ENCODE measurements at regions not wholly inside any gene's neighbourhood (a gene's known extent, or its start where the extent isn't known, plus 50 kb on each side); places are given as distances from the start of the nearest gene placed in this dataset.
A peak's percentile ranks its signal among the peaks of the same experiment; 100 is the strongest.

DNA sequence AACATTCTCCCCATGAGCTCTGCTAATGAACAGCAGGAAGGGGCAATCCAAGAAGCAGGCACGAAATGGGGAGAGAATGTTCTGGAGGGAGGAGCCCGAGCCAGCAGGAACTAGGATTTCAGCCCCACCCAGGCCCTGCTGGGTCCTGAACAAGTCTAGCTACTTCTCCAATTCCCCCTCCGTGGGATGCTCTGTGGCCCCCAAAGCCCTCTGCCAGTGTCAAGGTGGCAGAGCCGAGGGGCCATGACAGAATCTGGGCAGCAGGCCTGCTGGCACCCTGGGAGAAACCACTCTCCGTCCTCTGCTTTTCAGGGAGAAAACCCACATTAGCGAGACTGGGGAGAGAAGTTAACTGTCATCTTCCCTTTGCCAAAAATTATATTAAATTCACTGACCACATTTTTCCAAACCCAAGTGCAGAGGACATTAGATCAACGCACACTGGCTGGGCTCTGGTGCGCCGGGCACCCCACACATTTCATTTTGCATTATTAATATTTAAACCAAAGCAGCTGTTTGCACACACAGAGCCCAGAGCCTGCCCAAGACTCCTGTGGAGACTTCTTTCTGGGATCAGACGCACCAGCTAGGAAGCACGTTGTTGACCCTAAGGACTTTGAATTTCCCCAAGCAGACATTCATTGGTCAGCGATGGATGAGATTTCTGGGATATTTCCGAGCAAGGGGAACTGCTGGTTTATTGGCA is 80.2 kb upstream of the PKDCC start:
- no peak for DNase-seq (ENCODE audit: low read depth, low spot score)

DNA sequence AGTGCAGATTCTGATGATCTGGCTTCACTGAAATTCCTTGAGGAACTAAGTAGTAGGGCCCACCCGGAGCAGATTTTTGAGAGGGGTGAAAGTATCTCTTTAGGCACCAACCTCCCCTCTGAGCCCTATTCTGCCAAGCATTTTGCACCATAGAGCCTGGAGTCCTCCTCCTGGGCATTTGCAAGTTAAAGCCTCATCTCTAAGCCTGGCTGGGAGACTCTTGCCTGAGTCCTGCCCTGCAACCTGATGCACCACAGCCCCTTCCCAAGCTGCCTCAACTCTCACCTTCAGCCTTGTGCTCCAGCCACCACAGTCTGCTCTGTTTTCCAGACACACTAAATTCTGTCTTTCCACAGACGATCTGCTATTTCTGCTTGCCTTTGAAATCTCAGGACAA is 79.6 kb upstream of the PKDCC start:
- DNase-seq (ENCODE audit: low read depth, low spot score) = no peak

DNA sequence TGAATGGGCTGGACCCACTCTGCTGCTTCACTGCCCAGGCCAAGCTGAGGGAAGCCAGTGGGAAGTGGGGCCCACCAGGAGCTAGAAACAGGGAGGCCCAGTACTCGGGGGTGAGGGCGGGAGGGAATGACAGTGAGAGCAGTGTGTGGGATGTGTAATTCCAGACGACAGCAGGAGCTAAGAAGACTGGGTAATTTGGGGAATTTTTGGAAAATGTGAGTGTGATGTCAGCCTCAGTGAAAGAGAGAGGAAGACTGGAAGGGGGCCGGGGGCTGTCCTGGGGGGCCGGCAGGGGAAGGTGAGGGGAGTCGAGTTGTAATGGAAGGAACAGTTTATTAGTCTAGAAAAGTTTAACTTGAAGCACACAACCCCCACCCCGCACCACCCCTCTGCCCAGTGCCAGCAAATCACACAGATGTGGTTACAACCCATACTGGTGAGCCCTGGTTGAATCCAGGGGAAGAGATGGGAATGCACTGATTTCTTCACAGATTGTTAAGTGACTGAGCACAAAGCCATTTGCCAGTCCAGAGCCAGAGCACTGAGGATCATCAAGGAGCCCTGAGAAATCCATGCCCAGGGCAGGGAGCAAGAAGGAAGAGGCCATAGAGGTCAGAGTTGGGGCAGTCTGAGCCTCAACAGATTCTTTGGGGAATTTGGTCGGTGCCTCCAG is 76.7 kb upstream of the PKDCC start:
- DNase-seq (ENCODE audit: low read depth, low spot score) = no peak

DNA sequence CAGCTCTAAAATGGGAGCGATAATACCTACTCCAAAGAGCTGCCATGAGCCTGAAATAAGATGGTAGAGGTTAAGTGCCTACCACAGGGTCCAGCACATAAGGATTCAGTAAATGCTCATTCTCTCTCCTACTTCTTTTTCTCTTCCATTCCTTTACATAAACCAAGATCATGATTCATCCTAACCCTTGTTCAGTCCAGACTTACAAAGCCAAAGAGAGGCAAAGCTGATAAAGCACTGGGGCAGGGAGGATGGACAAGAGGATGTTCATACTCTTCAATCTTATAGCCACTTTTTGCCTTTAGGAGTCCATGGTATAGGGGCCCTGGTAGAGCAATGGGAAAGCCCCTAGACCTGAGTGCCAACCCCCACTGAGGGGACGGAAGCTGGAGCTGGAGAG is 75.6 kb upstream of the PKDCC start:
- no peak for DNase-seq (ENCODE audit: low read depth, low spot score)

DNA sequence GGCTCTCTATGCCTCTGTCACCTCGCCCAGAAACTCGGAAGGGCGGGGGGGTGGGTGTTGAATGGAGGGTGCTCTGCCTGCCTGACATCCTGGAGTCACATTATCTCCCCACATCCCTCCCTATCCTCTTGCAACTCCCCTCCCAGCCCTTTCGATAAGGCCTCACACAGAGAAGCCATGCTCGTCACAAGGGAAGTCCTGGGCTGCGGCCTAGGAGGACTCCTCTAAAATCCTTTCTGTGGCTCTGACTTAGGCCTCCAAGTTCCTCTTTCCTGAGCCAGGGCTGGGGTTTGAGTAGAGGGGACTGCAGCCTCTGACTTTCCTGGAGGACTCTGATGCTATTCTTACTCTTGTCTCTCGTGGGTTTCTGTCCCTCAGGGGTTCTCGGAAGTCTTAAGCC is 75.0 kb upstream of the PKDCC start:
- DNase-seq (ENCODE audit: low read depth, low spot score) = no peak

DNA sequence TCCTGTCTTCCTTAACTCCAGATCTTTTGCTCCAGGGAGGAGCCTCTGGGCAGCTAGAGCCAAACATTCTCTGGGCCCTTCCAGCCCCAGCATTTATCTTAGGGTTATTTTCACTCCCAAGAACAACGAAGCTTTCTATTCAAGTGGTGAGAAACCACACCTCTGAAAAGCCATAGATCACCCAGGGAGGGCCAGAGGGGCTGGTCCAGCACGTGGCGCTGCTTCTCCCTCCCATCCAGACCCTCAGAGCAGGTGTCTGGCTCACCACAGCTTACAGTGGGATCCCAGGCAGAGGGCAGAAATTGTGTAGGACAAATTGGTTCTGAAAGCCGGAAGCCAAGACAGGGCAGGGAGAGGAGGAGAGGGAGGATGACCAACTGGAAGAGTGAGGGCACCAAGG is 74.0 kb upstream of the PKDCC start:
- DNase-seq (ENCODE audit: low read depth, low spot score) = no peak

DNA sequence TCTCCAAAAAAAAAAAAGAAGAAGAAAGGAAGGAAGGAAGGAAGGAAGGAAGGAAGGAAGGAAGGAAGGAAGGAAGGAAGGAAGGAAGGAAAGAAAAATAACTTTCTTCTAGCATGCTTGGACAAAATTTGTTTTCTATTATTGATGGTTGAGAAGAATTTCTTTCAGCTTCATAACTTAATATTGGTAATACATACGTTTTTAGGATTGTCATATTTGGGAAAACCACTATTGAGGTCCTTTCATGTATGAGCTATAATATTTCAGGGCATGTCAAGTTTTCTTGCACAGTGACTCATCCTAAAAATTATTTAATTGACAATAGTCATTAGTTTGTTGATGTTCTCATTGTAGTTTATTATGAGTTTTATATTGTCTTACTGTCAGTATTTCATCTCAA is 66.4 kb upstream of the PKDCC start:
- no peak for DNase-seq (ENCODE audit: low read depth, low spot score)

DNA sequence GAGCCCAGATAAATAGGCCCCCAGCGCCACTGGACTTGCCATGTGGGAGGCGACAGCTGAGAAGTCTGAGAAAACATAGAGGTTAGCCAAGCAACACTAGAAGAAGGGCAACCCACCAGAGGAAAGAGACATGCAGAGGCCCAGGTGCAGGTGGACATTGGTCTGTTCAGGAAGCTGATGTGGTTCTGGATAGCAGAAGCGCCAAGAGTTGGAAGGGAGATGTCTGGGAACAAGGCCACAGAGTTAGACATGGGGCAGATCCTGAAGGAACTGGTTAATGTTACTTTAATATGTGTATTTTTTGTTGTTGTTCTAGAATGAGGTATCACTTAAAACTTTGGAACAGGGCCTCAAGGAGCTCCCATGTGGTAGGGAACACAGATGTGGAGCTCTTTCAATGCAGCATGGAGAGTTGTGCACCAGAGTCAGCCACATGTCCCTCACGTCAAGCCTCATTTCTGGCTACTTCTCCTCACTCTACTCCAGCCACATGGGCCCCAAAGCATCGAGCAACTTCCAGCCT is 62.2 kb upstream of the PKDCC start:
- DNase-seq (ENCODE audit: low read depth, low spot score) = no peak

DNA sequence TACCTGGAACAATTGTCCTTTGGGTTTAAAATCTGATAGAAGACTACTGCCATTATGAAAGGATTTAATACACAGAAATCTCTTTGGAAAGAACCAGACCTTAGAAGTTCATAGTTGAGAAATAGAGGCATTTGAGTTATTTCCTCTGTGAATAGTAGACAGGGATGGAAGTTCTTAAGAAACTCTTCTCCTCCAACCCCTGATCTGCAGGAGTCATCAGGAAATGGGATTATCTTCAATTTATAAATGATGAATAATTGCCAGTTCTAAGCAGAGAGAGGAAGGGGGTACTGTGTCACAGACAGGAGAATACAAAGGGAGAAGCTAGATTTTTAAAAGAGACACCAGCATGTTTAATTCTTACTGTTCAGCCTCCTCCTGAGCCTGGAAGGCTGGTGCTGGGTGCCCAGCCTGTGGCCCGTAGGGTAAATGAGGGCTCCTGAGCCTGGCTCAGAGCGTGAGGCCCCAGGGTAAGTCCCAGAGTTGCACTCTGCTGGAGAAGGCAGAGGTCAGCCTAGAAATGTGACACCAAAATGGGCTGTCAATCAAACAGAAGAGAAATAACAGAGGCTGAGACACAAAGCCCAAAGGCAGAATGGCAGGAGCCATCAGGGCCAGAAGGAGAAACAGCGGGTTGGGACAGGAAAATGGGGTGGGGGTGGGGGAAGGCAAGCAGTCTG is 58.2 kb upstream of the PKDCC start:
- peak; percentile 89 for DNase-seq (ENCODE audit: low read depth, low spot score)

DNA sequence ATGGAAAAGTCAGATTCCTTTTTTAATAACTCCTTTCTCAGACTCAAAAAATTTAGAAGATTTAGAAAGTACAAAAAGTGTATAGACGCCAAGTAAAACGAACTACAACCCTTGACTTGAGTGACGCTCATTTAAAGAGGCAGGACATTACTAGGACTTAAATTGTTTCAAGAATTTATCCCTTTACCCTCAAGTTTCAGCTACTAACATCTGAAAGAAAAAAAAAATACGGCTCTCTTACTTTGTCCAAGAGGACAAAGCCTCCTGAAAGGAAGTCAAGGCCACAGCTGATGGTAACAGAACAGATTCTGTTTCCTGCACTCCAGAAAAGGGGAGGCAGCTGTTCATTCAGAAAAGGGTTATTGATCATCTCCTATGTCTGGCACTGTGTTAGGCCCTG is 57.6 kb upstream of the PKDCC start:
- no peak for DNase-seq (ENCODE audit: low read depth, low spot score)

DNA sequence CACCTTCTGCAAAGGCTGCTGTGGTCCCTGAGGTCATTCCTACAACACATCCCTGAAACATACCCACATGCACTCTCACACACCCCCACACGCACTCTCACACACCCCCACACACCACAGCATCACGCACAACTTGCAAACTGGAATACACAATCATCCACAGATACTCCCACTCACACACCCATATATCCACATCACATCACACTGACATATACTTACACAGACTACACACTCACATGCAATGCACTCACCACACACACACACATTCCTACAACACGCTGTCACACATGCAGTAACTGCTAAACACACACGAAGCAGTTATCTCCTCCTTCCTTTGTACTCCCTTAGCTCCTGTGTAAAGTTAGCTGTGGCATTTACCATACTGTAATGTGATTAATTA is 57.1 kb upstream of the PKDCC start:
- no peak for DNase-seq (ENCODE audit: low read depth, low spot score)

DNA sequence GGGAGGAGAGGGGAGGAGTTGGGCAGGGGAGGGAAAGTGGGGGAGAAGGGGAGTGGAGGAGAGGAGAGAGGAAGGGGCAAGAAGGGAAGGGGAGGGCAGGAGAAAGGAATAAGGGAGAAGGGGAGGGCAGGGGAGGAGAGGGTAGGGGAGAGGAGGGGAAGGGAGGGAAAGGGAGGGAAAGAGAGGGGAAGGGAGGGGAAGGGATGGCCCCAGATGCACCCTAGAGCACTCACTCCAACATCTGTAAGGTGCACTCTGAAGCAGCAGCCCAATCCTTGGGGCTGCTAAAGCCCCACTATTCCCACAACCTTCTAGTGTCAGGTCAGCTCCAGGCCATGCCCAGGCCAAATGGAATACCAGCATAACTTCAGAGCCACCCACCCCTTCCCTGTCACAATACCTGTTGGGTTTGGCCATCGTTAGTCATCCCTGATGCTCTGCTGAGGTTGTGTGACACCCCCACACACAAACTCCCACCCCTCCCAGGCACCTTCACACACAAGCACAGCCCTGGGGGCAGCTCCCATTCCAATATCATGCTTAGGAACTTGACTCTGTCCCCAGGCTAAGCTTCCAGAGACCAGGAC is 55.7 kb upstream of the PKDCC start:
- DNase-seq (ENCODE audit: low read depth, low spot score) = no peak

DNA sequence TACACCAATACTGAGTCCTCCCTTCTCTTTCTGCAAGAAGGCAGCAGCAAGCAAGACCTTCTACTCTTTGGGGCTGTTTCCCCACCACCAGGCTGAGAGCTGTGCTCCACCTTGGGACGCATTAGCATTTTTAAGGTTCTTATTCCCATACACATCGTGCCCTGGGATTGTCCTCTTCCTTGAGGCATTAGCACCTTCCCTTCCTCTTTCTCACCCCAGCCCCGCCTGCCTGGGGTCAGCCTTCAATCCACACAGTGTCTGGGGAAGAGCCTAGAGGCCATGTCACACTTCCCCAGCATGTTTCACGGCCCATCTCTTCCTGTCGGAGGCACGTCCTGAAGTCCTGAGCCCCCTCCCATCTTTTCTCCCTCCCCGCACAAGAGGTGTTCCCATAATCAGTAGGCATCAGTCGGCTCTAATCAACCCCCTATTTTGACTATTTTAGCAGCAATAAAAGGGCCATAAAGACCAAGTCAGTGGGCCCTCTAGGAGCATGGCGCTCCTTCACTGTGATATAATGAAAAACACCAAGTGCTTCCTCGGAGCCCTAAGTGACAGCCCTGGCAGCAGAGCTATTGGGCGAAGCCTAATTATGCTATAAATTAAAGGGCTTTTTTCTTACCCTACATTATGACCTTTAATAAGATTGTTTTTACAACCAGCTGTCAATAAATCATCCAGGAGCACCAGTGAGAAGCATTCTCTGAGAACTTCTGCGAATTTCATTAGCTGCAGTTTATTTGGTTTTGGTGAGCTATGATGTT is 55.0 kb upstream of the PKDCC start:
- DNase-seq (ENCODE audit: low read depth, low spot score) = peak; percentile 83

DNA sequence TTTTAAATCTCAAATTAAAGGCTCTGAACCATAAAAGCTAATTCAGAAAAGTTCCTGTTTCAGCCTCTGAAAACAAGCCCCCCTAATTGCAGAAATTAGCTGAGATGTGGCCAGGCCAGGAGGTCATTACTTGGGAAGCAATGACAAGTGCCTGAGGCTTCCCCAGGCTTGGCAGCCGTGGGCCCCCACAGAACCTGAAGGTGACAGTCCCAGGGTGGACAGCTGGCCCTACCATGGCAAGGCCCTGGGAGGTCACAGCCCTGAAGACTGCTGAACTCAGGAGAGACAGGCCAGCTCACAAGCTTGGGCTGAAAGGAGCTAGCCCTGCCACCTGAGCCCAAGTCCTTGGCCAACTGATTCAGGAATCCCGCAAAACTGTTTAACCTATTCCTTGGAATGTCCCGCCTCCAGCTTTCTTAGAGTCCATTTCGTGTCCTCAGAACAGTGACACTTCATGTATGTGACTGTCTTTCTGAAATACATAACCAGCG is 54.3 kb upstream of the PKDCC start:
- DNase-seq (ENCODE audit: low read depth, low spot score) = peak; percentile 15

DNA sequence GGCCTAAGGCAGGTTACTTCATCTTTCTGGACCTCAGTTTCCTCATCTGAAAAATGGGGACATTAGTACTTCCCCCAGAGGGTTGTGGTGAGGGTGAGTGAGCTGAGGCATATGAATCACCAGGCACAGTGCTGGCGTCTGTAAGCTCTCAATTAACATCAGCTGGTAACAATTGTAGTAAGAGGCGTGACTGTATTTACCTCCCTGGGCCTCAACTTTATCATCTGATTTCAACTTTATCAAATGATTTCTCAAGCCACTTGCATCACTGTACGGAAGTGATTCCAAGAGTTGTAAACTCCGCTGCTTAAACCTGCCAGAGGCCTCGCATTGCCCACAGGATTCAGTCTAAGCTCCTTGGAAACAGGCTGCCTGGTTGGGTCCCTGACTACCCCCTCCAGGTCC is 53.6 kb upstream of the PKDCC start:
- no peak for DNase-seq (ENCODE audit: low read depth, low spot score)

DNA sequence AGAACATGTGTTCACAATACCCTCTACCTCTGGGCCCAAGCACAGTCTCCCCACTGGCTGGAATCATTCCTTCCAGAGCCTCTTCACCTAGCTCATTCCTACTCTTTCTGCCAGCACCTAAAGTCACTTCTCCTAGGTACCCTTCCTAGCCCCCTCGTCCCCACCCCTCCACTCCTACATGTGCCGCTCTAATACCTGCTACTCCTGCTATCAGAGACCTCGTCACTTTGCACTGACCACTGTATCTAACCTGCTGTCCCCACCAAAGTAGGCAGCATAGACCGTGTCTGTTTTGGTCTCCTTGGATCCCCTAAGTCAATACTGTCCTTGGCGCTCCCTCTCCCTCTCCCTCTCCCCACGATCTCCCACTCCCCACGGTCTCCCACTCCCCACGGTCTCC is 53.2 kb upstream of the PKDCC start:
- DNase-seq (ENCODE audit: low read depth, low spot score) = no peak

DNA sequence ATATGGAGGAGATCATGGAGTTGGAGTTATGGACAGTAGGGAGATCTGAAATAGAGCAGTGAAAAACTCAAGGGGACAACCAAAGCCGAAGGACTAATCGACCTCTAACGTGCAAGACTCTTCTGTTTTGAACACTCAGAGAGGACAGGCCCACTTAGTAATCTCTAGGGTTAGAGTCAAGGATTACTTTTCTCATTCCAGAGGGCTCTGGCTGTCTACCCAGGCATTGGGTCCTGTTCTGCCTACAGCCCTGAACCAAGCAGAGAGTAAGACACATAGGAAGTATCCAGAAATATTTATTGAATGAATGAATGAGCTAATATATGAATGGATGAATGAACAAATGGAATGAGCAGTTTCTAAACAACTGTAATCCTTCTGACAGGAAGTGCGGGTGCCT is 50.3 kb upstream of the PKDCC start:
- peak; percentile 17 for DNase-seq (ENCODE audit: low read depth, low spot score)

All from ELF-1 (cell line).